Body of pancreas (tissue), 4 donors: ENCODE measurements at regions not wholly inside any gene's neighbourhood (a gene's known extent, or its start where the extent isn't known, plus 50 kb on each side); places are given as distances from the start of the nearest gene placed in this dataset.

Source experiments
- CTCF ChIP-seq, 7 experiments: fragments of 450-650 bp in 4 of 7; fragments of 200-600 bp in 3 of 7; sonication (generic) in 3 of 7; IDR thresholded peaks; one replicate each; pipeline ENCODE4 v1.5.1; 2016 to 2019; ENCODE audit warnings: antibody characterized with exemption in 7 of 7
- POLR2A ChIP-seq, 3 donors: fragments of 450-650 bp; IDR thresholded peaks; one replicate each; pipeline ENCODE4 v1.6.1; 2016; ENCODE audit warnings: antibody characterized with exemption in 3 of 3, mild to moderate bottlenecking in 2 of 3

DNA sequence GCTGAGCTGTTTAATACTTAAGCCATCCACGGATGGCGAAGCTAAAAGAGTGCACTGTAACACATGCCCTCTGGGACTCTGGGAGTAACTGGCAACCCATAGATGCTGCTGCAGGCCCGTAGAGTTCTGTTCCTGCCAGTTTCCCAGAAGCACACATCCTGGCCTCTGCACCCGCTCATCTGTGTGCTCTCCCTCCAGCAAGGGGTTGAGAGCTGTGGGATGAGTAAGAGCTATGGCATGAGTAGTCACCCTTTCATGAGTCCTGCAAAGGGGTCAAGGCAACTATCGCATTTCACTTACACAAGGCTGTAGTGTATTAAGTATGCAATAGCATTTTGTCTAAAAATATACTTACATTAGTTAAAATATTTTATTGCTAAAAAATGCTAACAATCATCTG lies 1341.8 kb upstream of the NXPH2 start:
- TF ChIP-seq CTCF (IDR thresholded peaks at IDR 0.05) (no peak), POLR2A (IDR thresholded peaks at IDR 0.05) (no peak)
